NT2/D1 (cell line): ENCODE measurements at regions not wholly inside any gene's neighbourhood (a gene's known extent, or its start where the extent isn't known, plus 50 kb on each side); places are given as distances from the start of the nearest gene placed in this dataset.

Experiments used
- DNase-seq: peaks from one replicate; pipeline ENCODE4 v3.0.0-alpha.2; 2011; ENCODE audit warnings: low read depth, low spot score
- H3K27me3 ChIP-seq: 2 replicates; pipeline ENCODE4 v1.6.0; 2011; ENCODE audit warnings: mild to moderate bottlenecking; ENCODE audit not compliant: insufficient read length, insufficient read depth
- H3K36me3 ChIP-seq: 2 replicates; pipeline ENCODE4 v1.6.1; 2011; ENCODE audit warnings: mild to moderate bottlenecking, low read length, mixed read lengths; ENCODE audit not compliant: insufficient read depth, insufficient read length
- H3K4me1 ChIP-seq: 2 replicates; pipeline ENCODE4 v1.5.1; 2011; ENCODE audit not compliant: insufficient read depth, insufficient read length
- H3K4me3 ChIP-seq: 2 replicates; pipeline ENCODE4 v1.5.1; 2011; ENCODE audit warnings: low read depth; ENCODE audit not compliant: insufficient read length
- H3K9ac ChIP-seq: 2 replicates; pipeline ENCODE4 v1.6.0; 2011; ENCODE audit warnings: low read depth; ENCODE audit not compliant: insufficient read length
- H3K9me3 ChIP-seq: 2 replicates; pipeline ENCODE4 v1.5.1; 2011; ENCODE audit warnings: mild to moderate bottlenecking, low read length; ENCODE audit not compliant: insufficient read depth
- SUZ12 ChIP-seq: IDR thresholded peaks from 2 replicates; pipeline ENCODE4 v1.6.1; 2011; ENCODE audit not compliant: insufficient read length, insufficient read depth; ENCODE audit errors: extremely low read depth
- YY1 ChIP-seq: IDR thresholded peaks from 2 replicates; pipeline ENCODE4 v1.6.1; 2011; ENCODE audit not compliant: insufficient read length, insufficient read depth
- ZNF274 ChIP-seq: IDR thresholded peaks from 2 replicates; pipeline ENCODE4 v1.6.1; 2011; ENCODE audit warnings: mild to moderate bottlenecking, low read depth, low read length

- H3K4me1 ChIP-seq: peaks cover 8% of the 10 kb centered on the region
- TF ChIP-seq ZNF274 (no peak), SUZ12 (no peak), YY1 (no peak)
- H3K36me3 ChIP-seq: no peaks in the 10 kb centered on the region
- no peak overlapping the region for H3K9ac ChIP-seq
- no peak overlapping the region for H3K4me3 ChIP-seq
- no peaks in the 10 kb centered on the region for H3K27me3 ChIP-seq
- H3K9me3 ChIP-seq: peaks cover 10% of the 10 kb centered on the region; the same call in 1 of the 2 replicates
- DNase-seq: no peak
These were observed 231.1 kb downstream of the ARHGAP12 start for GRCh38 chr10:31697271-31698180.

- no peak overlapping the region for H3K4me3 ChIP-seq
- H3K36me3 ChIP-seq: no peaks in the 10 kb centered on the region
- no peak for TF ChIP-seq SUZ12
- TF ChIP-seq ZNF274: no peak
- TF ChIP-seq YY1: no peak
- no peak overlapping the region for H3K9ac ChIP-seq
- H3K4me1 ChIP-seq: peaks cover 8% of the 10 kb centered on the region
- no peaks in the 10 kb centered on the region for H3K27me3 ChIP-seq
- DNase-seq: no peak
- H3K9me3 ChIP-seq: no peaks in the 10 kb centered on the region; the same call in 1 of the 2 replicates
These were observed 233.4 kb downstream of the ARHGAP12 start for GRCh38 chr10:31694929-31695837.

GRCh38 chr10:31694126-31694685 is 234.4 kb downstream of the ARHGAP12 start:
- DNase-seq: no peak
- H3K9me3 ChIP-seq: peaks cover 7% of the 10 kb centered on the region; the same call in 1 of the 2 replicates

GRCh38 chr10:31693491-31693890 is 235.1 kb downstream of the ARHGAP12 start:
- H3K4me3 ChIP-seq: no peak overlapping the region
- peaks cover 5% of the 10 kb centered on the region for H3K4me1 ChIP-seq
- H3K9me3 ChIP-seq: peaks cover 11% of the 10 kb centered on the region; the same call in 1 of the 2 replicates
- no peak overlapping the region for H3K9ac ChIP-seq
- DNase-seq: no peak
- TF ChIP-seq SUZ12 (no peak), YY1 (no peak), ZNF274 (no peak)
- H3K36me3 ChIP-seq: no peaks in the 10 kb centered on the region
- no peaks in the 10 kb centered on the region for H3K27me3 ChIP-seq

More at GRCh38 chr10:31694126-31694685, 234.4 kb downstream of the ARHGAP12 start:
- H3K4me3 ChIP-seq: no peak overlapping the region
- TF ChIP-seq SUZ12 (no peak), YY1 (no peak), ZNF274 (no peak)
- H3K4me1 ChIP-seq: peaks cover 8% of the 10 kb centered on the region
- H3K36me3 ChIP-seq: no peaks in the 10 kb centered on the region
- H3K27me3 ChIP-seq: no peaks in the 10 kb centered on the region
- no peak overlapping the region for H3K9ac ChIP-seq

- H3K9ac ChIP-seq: no peak overlapping the region
- H3K27me3 ChIP-seq: no peaks in the 10 kb centered on the region
- H3K4me3 ChIP-seq: no peak overlapping the region
- no peak for DNase-seq
- TF ChIP-seq YY1: no peak
- no peak for TF ChIP-seq ZNF274
- no peak for TF ChIP-seq SUZ12
- peaks cover 29% of the 10 kb centered on the region for H3K9me3 ChIP-seq
- no peaks in the 10 kb centered on the region for H3K36me3 ChIP-seq
- peaks cover 2% of the 10 kb centered on the region for H3K4me1 ChIP-seq
These were observed 239.4 kb downstream of the ARHGAP12 start for GRCh38 chr10:31689233-31689632.

- no peaks in the 10 kb centered on the region for H3K4me1 ChIP-seq
- no peak overlapping the region for H3K4me3 ChIP-seq
- H3K9me3 ChIP-seq: peaks cover 41% of the 10 kb centered on the region
- DNase-seq: no peak
- no peaks in the 10 kb centered on the region for H3K36me3 ChIP-seq
- no peaks in the 10 kb centered on the region for H3K27me3 ChIP-seq
- no peak overlapping the region for H3K9ac ChIP-seq
- TF ChIP-seq ZNF274: no peak
- TF ChIP-seq YY1: no peak
- no peak for TF ChIP-seq SUZ12
These were observed 240.8 kb downstream of the ARHGAP12 start for GRCh38 chr10:31687663-31688482.
